ENCODE measurements at regions not wholly inside any gene's neighbourhood (a gene's known extent, or its start where the extent isn't known, plus 50 kb on each side); places are given as distances from the start of the nearest gene placed in this dataset.

GRCh38 chr16:62676306-62676705 is 640.1 kb upstream of the CDH8 start:
- TF ChIP-seq TAF1 (IDR thresholded peaks at IDR 0.05; ENCODE audit: borderline replicate concordance, insufficient read depth, low read length) (no peak), POLR2AphosphoS5 (IDR thresholded peaks at IDR 0.05; ENCODE audit: low read depth, low read length) (no peak)
- TF ChIP-seq, protein P1, sequence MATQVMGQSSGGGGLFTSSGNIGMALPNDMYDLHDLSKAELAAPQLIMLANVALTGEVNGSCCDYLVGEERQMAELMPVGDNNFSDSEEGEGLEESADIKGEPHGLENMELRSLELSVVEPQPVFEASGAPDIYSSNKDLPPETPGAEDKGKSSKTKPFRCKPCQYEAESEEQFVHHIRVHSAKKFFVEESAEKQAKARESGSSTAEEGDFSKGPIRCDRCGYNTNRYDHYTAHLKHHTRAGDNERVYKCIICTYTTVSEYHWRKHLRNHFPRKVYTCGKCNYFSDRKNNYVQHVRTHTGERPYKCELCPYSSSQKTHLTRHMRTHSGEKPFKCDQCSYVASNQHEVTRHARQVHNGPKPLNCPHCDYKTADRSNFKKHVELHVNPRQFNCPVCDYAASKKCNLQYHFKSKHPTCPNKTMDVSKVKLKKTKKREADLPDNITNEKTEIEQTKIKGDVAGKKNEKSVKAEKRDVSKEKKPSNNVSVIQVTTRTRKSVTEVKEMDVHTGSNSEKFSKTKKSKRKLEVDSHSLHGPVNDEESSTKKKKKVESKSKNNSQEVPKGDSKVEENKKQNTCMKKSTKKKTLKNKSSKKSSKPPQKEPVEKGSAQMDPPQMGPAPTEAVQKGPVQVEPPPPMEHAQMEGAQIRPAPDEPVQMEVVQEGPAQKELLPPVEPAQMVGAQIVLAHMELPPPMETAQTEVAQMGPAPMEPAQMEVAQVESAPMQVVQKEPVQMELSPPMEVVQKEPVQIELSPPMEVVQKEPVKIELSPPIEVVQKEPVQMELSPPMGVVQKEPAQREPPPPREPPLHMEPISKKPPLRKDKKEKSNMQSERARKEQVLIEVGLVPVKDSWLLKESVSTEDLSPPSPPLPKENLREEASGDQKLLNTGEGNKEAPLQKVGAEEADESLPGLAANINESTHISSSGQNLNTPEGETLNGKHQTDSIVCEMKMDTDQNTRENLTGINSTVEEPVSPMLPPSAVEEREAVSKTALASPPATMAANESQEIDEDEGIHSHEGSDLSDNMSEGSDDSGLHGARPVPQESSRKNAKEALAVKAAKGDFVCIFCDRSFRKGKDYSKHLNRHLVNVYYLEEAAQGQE (IDR thresholded peaks at IDR 0.05; ENCODE audit: insufficient read depth in 1 of 2, low read depth in 2 of 2, low read length in 2 of 2), result no peak

All from PFSK-1 (cell line).